GM18505 (cell line): ENCODE measurements at regions not wholly inside any gene's neighbourhood (a gene's known extent, or its start where the extent isn't known, plus 50 kb on each side); places are given as distances from the start of the nearest gene placed in this dataset.
A peak's percentile ranks its signal among the peaks of the same experiment; 100 is the strongest.

Source experiments
- ATAC-seq: cut with Tn5 transposase; IDR thresholded peaks from one replicate; pipeline ENCODE4 v1.9.1; 2021; ENCODE audit not compliant: unreplicated experiment
- POLR2A ChIP-seq: IDR thresholded peaks from 4 replicates; pipeline ENCODE4 v1.6.1; 2011; ENCODE audit warnings: borderline replicate concordance; ENCODE audit not compliant: insufficient read depth, insufficient read length; ENCODE audit errors: extremely low read depth

DNA sequence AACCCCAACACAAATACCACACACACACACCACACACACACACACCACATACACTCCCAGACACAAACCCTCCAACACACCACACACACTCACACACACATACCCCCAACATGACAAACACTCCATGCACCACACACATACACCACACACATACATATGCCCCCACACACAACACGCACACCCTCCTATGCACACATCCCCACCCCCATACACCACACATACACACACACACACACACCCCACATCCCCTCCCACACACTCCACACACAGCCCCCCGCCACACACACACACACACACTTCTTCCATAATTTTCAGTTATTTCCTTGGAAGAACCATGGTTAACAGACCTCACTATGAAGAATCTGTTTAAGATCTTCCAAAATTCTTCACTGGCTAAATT is 173.5 kb upstream of the KCNIP4 start:
- no peak for TF ChIP-seq POLR2A
- no peak for ATAC-seq

DNA sequence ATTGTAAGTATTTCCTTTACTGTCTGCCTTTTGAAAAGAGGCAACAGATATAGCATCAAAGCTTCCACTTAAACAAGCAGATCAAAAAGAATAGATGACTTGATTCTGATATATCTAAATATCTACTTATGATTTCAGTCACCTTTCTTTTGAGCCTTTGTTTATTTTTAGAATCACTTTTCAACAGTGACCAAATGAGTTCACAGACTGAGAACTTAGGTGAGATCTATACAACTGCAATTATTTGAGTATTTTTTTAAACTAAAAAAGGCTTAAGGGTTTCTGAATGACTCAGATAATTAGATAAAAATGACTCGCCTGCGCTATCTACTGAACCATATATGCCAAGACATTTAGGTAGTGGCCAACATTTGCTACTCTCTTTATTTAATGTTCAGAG is 166.7 kb upstream of the KCNIP4 start:
- ATAC-seq: no peak
- TF ChIP-seq POLR2A: no peak

DNA sequence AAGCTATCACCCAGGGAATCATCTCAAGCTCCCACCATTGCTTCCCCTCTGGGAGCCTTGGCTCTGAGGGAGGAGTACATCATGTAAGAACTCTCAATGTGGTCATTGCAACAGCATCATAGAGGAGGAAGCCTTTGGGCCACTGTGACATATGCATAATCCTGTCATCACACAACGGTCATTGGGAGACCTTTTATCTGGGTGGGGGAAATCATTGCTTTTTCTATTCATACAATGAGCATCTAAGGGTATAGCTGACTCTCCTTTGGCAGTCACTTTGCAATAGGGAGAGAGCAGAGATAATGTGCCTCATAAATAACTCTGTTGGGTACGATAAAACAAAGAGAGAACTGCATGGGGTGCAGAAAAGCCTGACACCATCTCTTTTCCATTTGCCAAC is 155.2 kb upstream of the KCNIP4 start:
- TF ChIP-seq POLR2A: no peak
- no peak for ATAC-seq

DNA sequence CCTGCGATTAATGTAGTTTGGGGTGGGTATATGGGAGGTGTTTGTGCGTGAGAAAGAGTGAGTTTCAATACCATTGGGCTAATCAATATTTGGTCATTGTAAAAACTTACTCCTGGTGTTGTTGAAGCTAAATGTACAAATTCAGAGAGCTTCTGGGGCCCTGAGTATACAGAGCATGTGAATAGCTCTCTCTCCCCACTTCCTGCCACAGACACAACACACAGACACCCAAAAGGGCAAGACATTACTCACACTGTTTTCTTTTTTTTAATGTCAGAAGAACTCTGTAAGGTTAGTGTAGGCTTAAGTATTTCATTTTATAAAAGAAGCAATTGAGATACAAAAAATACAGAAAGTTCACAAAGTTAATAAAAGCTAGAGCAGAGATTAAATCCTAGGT is 151.3 kb upstream of the KCNIP4 start:
- ATAC-seq: no peak
- no peak for TF ChIP-seq POLR2A

DNA sequence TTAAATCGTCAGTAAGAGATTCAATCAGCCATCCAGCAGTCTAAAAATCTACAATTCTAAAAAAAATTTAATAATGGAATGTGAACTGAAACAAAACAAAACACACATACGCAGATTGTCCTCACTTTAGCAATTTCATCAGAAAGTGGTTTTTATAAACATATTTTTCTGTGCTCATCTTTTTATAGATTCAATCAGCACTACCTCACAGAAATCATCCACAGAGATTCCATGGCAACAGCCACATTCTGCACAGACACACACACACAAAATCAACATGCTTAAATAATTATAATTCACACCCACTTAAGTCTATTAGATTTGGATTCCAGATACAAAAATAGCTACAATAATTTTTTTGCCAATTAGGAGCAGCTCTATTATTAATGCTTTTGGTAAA is 149.0 kb upstream of the KCNIP4 start:
- TF ChIP-seq POLR2A: no peak
- no peak for ATAC-seq

DNA sequence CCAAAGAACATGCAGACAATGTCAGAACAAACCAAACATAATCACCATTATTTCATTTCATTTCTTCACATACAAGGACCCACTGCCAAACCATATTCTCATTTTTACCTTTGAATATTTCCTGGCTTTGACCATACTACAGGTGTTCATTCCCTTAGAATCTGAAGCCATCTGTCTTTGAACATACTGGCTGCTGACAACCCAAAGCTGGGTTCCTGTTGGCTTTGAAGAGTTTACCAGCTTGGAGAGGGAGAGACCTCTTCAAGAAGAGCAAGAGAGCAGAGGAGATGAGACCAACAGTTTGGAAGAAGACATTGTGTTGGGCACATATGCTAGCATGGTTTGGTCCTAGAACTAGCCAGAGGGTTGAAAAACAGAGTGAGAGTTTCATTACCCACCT is 145.6 kb upstream of the KCNIP4 start:
- ATAC-seq: no peak
- TF ChIP-seq POLR2A: no peak

DNA sequence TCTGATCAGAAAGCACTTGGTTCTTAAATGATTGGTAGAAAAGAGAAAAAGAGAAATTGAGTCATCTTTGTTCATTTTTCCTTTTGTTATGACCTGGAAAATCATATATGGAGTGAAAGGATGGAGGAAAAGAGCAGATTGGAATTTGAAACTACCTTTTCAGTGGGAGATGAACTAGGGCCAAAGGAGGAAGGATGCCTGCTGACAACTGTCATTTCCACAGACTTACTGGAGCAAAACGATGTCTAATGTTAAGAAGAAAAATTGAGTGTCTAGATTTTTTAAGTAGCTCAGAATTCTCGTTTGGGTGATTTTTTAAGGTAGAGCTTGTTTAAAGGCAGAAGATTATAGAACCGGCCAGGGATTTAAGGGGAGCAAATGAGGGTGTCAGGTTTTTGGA is 144.6 kb upstream of the KCNIP4 start:
- TF ChIP-seq POLR2A: no peak
- no peak for ATAC-seq

DNA sequence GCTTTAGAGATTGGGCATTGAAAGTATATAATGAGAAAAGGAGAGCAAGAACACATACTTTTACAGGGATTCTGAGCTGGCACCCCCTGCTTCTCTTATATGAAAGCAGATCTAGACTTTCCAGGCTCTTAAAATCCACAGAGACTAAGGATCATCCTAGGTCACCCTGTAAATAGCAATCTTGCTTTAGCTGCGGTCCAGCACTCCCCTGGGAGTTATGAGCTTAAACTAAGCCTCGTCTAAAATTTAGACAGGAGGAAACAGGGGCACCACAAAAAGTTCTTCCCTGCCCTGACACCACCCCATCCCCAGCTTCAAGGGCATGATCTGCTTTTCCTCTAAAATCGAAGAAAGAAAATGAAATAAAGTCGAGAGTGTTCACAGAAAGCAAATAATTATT is 143.3 kb upstream of the KCNIP4 start:
- ATAC-seq: no peak
- no peak for TF ChIP-seq POLR2A

DNA sequence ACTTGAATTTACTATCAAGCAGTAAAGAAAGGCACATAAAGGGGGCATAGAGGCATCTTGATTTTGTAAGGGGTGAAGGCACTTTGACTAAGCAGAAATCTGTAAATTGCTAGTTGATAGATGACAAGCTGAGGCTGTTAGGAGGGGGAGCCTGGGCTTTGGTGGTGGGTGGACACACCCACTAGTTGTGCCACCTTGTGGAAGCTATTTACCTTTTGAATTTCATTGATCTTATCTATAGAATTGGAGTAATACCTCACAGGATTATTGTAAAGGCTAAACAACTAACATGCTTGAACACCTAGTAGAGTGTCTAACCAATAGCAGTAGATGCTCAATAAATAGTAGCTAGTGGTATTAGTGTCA is 142.8 kb upstream of the KCNIP4 start:
- ATAC-seq: no peak
- no peak for TF ChIP-seq POLR2A

DNA sequence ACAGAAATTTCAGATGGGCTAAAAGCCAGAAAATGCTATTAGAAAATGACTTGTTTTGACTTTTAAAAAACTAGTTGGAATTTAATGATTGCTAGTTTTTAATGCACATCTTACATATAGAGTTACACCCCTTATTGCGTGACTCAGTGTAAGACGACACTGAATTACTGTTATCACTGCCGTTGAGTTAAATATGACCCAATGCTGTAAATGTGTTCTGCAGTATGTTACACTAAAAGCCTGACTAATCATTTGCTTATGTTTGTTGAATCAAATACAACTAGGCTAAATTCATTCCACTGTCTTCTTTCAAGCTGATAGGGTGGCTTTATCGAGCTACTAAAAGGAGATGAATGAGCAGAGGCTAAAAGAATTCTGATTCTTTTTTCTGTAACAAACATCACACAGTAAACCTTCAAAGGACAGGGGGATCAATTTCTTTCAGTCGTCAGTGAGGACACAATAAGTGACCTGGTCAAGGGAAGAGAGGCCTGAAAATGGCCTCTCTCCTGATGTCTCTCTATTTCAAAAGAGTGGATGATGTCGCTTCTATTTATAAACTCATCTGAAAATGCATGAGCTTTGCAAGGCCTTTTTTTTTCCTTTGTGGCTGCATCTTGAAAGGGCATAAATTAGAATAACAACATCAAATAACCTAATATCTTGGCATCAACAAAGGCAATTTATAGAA is 142.2 kb upstream of the KCNIP4 start:
- ATAC-seq: no peak
- TF ChIP-seq POLR2A: no peak

DNA sequence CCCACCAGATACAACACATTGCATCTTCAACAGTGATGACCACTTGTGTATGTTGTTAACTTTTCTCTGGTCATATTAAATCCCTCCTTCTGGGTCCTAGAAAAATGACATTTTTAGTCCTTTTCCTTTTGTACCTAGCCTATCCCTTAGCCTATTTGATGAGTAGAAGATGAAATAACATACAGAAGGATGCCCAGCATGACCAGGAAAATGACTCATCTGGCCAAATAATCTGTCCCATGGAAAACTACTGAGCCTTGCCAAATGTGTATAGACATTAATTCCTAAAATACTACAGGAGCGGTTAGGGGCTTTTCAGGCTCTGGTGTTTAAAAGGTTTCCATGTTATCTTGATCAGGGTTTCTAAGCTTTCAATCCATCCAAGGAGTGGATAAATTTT is 129.0 kb upstream of the KCNIP4 start:
- ATAC-seq: no peak

DNA sequence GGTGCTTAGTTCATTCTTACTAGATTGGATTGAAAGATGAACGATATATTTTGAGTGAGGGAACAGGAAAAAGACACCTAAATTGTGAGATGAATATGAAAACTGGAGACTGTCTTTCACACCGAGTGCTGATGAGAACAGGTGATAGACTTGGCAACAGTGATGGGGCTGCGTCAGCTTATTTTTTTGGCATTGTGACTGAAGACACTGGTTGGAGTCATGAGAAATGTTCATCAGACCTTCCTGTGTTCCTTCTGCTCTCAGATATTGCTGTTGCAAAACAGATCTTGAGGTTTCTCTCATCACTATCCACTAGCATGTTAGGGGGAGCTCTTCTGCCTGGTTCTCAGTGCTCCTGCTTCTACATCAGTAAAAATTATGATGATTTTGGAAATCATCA is 124.2 kb upstream of the KCNIP4 start:
- TF ChIP-seq POLR2A: no peak
- ATAC-seq: no peak

More for the DNA sequence above, 129.0 kb upstream of the KCNIP4 start:
- TF ChIP-seq POLR2A: no peak

DNA sequence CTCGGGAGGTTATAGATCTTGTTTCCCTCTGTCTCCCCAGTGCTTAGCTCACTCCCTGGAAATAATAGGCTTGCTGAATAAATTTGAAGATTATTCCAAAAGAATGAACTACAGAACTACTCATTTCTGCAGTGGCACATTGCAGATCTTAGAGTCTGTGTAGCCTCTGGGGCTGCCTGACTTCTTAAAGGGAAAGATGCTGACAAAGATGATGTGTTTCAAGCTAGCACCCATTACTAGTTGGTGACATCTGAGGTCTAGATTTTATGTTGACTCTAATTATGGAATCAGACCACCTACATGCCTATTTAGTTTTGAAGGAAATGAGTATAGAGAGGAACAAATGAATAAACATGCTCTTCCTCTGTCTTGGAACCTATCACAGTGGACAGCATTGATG is 123.7 kb upstream of the KCNIP4 start:
- no peak for ATAC-seq
- TF ChIP-seq POLR2A: no peak

DNA sequence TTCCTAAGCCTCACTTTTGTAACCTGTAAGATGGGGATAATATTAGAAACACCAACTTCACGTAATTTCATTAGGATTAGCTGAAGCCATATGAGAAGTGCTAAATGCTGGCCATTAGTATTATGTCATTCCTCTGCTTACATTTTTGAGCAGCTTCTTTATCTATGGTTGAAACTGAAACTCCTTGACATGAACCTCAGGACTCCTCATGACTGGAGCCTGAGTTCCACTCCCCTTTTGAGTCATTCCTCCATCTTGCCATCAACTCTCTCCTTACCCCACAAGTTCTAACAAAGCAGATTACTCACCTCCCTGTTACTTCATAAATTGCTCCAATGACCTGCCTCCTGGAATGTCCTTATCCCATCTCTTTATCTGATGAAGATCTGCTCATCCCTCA is 123.2 kb upstream of the KCNIP4 start:
- no peak for TF ChIP-seq POLR2A
- ATAC-seq: peak; percentile 89

DNA sequence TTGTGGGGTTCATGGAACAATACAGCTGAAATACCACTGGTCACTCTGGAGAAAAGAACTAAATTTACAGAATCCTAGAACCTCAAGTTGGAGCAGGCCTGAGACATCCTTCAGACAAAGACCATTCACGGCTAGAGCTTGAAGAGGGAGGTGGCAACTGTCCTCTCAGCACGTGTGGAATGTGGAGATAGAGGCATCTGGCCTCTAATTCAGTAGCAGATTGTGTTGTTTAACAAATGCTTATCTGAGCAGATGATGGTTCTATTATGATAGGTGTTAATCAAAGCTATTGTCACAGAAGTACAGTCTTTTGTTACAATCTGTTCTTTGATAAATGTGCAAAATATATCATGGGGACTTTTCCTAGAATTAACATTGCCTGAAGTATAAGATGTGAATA is 121.7 kb upstream of the KCNIP4 start:
- no peak for TF ChIP-seq POLR2A
- ATAC-seq: no peak
